ENCODE measurements at regions not wholly inside any gene's neighbourhood (a gene's known extent, or its start where the extent isn't known, plus 50 kb on each side); places are given as distances from the start of the nearest gene placed in this dataset.
"Not testable (repeated sequence)": the region's sequence is repeated elsewhere in the genome, so short reads cannot be mapped to it uniquely, and the experiment has no call there.

DNA sequence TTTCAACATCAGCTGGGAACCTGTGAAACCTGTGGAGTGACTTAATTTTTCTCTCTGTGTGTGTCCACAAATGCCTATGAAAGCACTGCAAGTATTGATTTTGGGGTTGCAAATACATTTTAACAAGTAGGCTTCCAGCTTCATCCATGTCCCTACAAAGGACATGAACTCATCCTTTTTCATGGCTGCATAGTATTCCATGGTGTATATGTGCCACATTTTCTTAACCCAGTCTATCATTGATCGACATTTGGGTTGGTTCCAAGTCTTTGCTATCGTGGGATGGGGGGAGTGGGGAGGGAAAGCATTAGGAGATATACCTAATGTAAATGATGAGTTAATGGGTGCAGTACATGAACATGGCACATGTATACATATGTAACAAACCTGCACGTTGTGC is 711.3 kb downstream of the LTN1 start:
- TF ChIP-seq, protein P1, sequence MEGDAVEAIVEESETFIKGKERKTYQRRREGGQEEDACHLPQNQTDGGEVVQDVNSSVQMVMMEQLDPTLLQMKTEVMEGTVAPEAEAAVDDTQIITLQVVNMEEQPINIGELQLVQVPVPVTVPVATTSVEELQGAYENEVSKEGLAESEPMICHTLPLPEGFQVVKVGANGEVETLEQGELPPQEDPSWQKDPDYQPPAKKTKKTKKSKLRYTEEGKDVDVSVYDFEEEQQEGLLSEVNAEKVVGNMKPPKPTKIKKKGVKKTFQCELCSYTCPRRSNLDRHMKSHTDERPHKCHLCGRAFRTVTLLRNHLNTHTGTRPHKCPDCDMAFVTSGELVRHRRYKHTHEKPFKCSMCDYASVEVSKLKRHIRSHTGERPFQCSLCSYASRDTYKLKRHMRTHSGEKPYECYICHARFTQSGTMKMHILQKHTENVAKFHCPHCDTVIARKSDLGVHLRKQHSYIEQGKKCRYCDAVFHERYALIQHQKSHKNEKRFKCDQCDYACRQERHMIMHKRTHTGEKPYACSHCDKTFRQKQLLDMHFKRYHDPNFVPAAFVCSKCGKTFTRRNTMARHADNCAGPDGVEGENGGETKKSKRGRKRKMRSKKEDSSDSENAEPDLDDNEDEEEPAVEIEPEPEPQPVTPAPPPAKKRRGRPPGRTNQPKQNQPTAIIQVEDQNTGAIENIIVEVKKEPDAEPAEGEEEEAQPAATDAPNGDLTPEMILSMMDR (conservative IDR thresholded peaks at IDR 0.05), result not testable (repeated sequence)
- TF ChIP-seq ZFX (IDR thresholded peaks at IDR 0.05), result not testable (repeated sequence)
